Mammary epithelial cell (primary cell): ENCODE measurements at regions not wholly inside any gene's neighbourhood (a gene's known extent, or its start where the extent isn't known, plus 50 kb on each side); places are given as distances from the start of the nearest gene placed in this dataset.

Experiments used
- EZH2 ChIP-seq: IDR thresholded peaks from 2 replicates; pipeline ENCODE4 v1.6.1; 2012; ENCODE audit warnings: low read length, inconsistent platforms, borderline replicate concordance
- TF ChIP-seq, protein P1 (sequence below), 2 donors: IDR thresholded peaks in 1 of 2; conservative IDR thresholded peaks in 1 of 2; 2 replicates each; pipeline ENCODE4 v1.5.1; 2011 to 2012; ENCODE audit warnings: inconsistent platforms in 2 of 2, low read length in 2 of 2, mild to moderate bottlenecking in 2 of 2, control low read depth in 1 of 2, low read depth in 1 of 2; ENCODE audit not compliant: insufficient read depth in 1 of 2; ENCODE audit errors: extremely low read depth in 1 of 2

DNA sequence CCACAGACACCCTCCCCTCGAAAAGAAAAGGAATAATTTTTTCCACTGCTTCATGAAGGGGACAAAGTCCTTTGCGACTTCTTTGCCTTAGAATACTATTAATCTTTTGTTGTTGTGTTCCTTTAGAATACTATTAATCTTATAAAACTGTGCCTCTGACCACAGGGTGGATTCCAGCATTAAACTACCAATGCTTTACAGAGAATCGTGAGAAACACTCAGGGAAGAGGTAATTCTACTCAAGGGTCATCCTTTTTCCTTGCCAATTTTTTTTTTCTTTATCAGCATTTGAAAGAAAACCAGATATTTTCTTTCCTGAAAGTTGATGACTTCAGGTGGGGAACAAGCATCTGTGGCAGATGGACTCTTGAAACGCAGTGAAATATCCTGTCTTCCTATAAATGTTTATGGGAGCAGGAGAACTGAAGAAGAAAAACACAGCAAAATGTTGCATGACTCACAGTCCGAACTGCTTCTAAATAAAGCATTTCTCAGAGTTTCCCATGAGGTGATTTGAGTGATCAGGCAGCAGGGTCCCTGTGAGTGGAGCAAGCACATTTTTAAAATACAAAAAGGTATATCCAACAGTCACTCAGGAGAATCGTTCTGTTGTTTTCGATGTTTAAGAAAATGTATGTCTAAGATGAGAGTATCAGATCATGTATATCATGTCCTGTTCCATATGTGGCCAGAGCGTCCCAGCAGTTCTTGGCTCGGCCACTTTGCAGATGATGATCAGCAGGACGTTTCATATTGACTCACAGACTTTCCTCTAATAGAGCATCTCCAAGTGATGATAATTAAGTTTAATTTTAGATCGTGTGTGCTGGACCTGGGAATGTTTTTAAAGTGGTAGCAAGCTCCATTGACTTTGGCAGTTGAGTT lies 154.2 kb upstream of the RUNX1 start:
- TF ChIP-seq, protein P1, sequence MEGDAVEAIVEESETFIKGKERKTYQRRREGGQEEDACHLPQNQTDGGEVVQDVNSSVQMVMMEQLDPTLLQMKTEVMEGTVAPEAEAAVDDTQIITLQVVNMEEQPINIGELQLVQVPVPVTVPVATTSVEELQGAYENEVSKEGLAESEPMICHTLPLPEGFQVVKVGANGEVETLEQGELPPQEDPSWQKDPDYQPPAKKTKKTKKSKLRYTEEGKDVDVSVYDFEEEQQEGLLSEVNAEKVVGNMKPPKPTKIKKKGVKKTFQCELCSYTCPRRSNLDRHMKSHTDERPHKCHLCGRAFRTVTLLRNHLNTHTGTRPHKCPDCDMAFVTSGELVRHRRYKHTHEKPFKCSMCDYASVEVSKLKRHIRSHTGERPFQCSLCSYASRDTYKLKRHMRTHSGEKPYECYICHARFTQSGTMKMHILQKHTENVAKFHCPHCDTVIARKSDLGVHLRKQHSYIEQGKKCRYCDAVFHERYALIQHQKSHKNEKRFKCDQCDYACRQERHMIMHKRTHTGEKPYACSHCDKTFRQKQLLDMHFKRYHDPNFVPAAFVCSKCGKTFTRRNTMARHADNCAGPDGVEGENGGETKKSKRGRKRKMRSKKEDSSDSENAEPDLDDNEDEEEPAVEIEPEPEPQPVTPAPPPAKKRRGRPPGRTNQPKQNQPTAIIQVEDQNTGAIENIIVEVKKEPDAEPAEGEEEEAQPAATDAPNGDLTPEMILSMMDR (conservative IDR thresholded peaks at IDR 0.05 in 1 of 2, IDR thresholded peaks at IDR 0.05 in 1 of 2; ENCODE audit: extremely low read depth in 1 of 2, insufficient read depth in 1 of 2, low read depth in 1 of 2, low read length in 2 of 2): no peak
- no peak for TF ChIP-seq EZH2
